CD14-positive monocyte (primary cell): ENCODE measurements at regions not wholly inside any gene's neighbourhood (a gene's known extent, or its start where the extent isn't known, plus 50 kb on each side); places are given as distances from the start of the nearest gene placed in this dataset.
A peak's percentile ranks its signal among the peaks of the same experiment; 100 is the strongest.

ENCODE experiments used
- DNase-seq, 3 donors: peaks; one replicate each; pipeline ENCODE4 v3.0.0-alpha.2; 2011 to 2022
- H2AFZ ChIP-seq: 2 replicates; pipeline ENCODE4 v1.6.0; 2012; ENCODE audit warnings: mild to moderate bottlenecking, low read depth, low read length, inconsistent platforms; ENCODE audit not compliant: insufficient read depth, poor library complexity, severe bottlenecking
- H3K27ac ChIP-seq, 2 donors: 1 replicate in 1 of 2; 2 replicates in 1 of 2; pipeline ENCODE4 v1.5.1; 2012 to 2013; ENCODE audit warnings: low read length in 2 of 2, control low read depth in 1 of 2, inconsistent platforms in 1 of 2, low read depth in 1 of 2, mild to moderate bottlenecking in 1 of 2
- H3K27me3 ChIP-seq, 2 donors: one replicate each; pipeline versions ENCODE4 v1.6.0 to v1.6.1; 2011 to 2013; ENCODE audit warnings: low read length in 2 of 2; ENCODE audit not compliant: control insufficient read depth in 2 of 2, insufficient read depth in 2 of 2
- H3K36me3 ChIP-seq, 2 donors: replicated peaks in 1 of 2; 1 replicate in 1 of 2; 2 replicates in 1 of 2; pipeline versions ENCODE4 v1.5.1 to v1.6.1; 2012 to 2013; ENCODE audit warnings: low read length in 2 of 2, control low read depth in 1 of 2, inconsistent platforms in 1 of 2, mild to moderate bottlenecking in 1 of 2; ENCODE audit not compliant: insufficient read depth in 2 of 2, control insufficient read depth in 1 of 2
- H3K4me1 ChIP-seq, 2 donors: 1 replicate in 1 of 2; 2 replicates in 1 of 2; pipeline versions ENCODE4 v1.5.1 to v1.6.1; 2012 to 2013; ENCODE audit warnings: low read length in 2 of 2, control low read depth in 1 of 2, inconsistent platforms in 1 of 2, mild to moderate bottlenecking in 1 of 2, moderate library complexity in 1 of 2; ENCODE audit not compliant: insufficient read depth in 2 of 2, control insufficient read depth in 1 of 2
- H3K4me2 ChIP-seq: replicated peaks from 2 replicates; pipeline ENCODE3; 2012; ENCODE audit warnings: low read length, moderate library complexity, mild to moderate bottlenecking; ENCODE audit not compliant: poor library complexity, severe bottlenecking; ENCODE audit errors: extremely low read depth
- H3K4me3 ChIP-seq, 3 experiments: fragments of 200-600 bp in 1 of 3; sonication (generic) in 1 of 3; replicated peaks in 1 of 3; 1 replicate in 2 of 3; 2 replicates in 1 of 3; pipeline ENCODE4 v1.5.1; 2011 to 2013; ENCODE audit warnings: low read length in 3 of 3, mild to moderate bottlenecking in 3 of 3, control low read depth in 2 of 3, low read depth in 2 of 3, inconsistent platforms in 1 of 3, moderate library complexity in 1 of 3
- H3K79me2 ChIP-seq: 2 replicates; pipeline ENCODE4 v1.6.0; 2012; ENCODE audit warnings: mild to moderate bottlenecking, control low read depth, inconsistent platforms, low read length, moderate library complexity; ENCODE audit not compliant: insufficient read depth
- H3K9ac ChIP-seq: 2 replicates; pipeline ENCODE4 v1.6.0; 2017; ENCODE audit warnings: low read length, mild to moderate bottlenecking; ENCODE audit not compliant: insufficient read depth, poor library complexity, severe bottlenecking
- H3K9me3 ChIP-seq, 2 donors: replicated peaks in 1 of 2; 1 replicate in 1 of 2; 2 replicates in 1 of 2; pipeline versions ENCODE4 v1.5.1 to v1.6.1; 2012 to 2013; ENCODE audit warnings: low read length in 2 of 2, control low read depth in 1 of 2; ENCODE audit not compliant: control insufficient read depth in 1 of 2, insufficient read depth in 1 of 2
- H4K20me1 ChIP-seq: 2 replicates; pipeline ENCODE4 v1.6.0; 2012; ENCODE audit warnings: mild to moderate bottlenecking, low read length, control low read depth, moderate library complexity; ENCODE audit not compliant: insufficient read depth
- H3K27ac Mint-ChIP-seq, 7 donors: one replicate each; pipeline ENCODE4 v1.8.0; 2020; ENCODE audit warnings: mild to moderate bottlenecking in 7 of 7, mixed read lengths in 7 of 7, moderate library complexity in 6 of 7, inconsistent platforms in 2 of 7
- H3K27me3 Mint-ChIP-seq, 3 donors: one replicate each; pipeline ENCODE4 v1.8.0; 2021 to 2022; ENCODE audit warnings: low read depth in 3 of 3, mild to moderate bottlenecking in 3 of 3, mixed read lengths in 3 of 3, moderate library complexity in 3 of 3, inconsistent platforms in 1 of 3
- H3K36me3 Mint-ChIP-seq, 2 donors: one replicate each; pipeline ENCODE4 v1.8.0; 2020; ENCODE audit warnings: mixed read lengths in 2 of 2, inconsistent platforms in 1 of 2, mild to moderate bottlenecking in 1 of 2
- H3K4me1 Mint-ChIP-seq: one replicate; pipeline ENCODE4 v1.8.0; 2020; ENCODE audit warnings: mild to moderate bottlenecking, mixed read lengths
- H3K4me3 Mint-ChIP-seq, 2 donors: one replicate each; pipeline ENCODE4 v1.8.0; 2020; ENCODE audit warnings: mild to moderate bottlenecking in 2 of 2, mixed read lengths in 2 of 2, moderate library complexity in 1 of 2
- H3K9me3 Mint-ChIP-seq, 7 donors: one replicate each; pipeline ENCODE4 v1.8.0; 2020 to 2022; ENCODE audit warnings: mixed read lengths in 7 of 7, mild to moderate bottlenecking in 6 of 7, moderate library complexity in 6 of 7, inconsistent platforms in 2 of 7
- WGBS: methylation state at CpG from one replicate; pipeline ENCODE4 v1.1.5; 2013; ENCODE audit warnings: missing lambda C conversion rate; ENCODE audit not compliant: insufficient coverage; 5-methylcytosine and 5-hydroxymethylcytosine counted together
- intact Hi-C, 2 donors: fragments of 100-400 bp; cut with micrococcal nuclease; formaldehyde crosslinking; loops; one replicate each; pipeline versions ENCODE4 v1.15.0 to v1.15.1; 2023
- TF ChIP-seq, protein P1 (sequence below): fragments of 200-600 bp; IDR thresholded peaks from one replicate; pipeline ENCODE4 v1.8.0; 2022; ENCODE audit warnings: antibody characterized with exemption, mild to moderate bottlenecking

- Mint-ChIP-seq H3K27ac (peak overlapping the region in 2 of 7 donors; percentile 2 to 8), H3K36me3 (no peaks in the 10 kb centered on the region), H3K27me3 (no peaks in the 10 kb centered on the region), H3K4me1 (peaks cover 8% of the 10 kb centered on the region), H3K9me3 (peaks cover 0 to 9% (median 3%) of the 10 kb centered on the region in 7 donors), H3K4me3 (peak overlapping the region in 1 of 2 donors; percentile 49)
- DNase-seq, result no peak
- H3K4me1 ChIP-seq, result peaks cover 0 to 3% of the 10 kb centered on the region in 2 donors
- H3K36me3 ChIP-seq, result no peaks in the 10 kb centered on the region
- TF ChIP-seq, protein P1, sequence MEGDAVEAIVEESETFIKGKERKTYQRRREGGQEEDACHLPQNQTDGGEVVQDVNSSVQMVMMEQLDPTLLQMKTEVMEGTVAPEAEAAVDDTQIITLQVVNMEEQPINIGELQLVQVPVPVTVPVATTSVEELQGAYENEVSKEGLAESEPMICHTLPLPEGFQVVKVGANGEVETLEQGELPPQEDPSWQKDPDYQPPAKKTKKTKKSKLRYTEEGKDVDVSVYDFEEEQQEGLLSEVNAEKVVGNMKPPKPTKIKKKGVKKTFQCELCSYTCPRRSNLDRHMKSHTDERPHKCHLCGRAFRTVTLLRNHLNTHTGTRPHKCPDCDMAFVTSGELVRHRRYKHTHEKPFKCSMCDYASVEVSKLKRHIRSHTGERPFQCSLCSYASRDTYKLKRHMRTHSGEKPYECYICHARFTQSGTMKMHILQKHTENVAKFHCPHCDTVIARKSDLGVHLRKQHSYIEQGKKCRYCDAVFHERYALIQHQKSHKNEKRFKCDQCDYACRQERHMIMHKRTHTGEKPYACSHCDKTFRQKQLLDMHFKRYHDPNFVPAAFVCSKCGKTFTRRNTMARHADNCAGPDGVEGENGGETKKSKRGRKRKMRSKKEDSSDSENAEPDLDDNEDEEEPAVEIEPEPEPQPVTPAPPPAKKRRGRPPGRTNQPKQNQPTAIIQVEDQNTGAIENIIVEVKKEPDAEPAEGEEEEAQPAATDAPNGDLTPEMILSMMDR, result no peak
- H3K27ac ChIP-seq, result no peak overlapping the region
- no peaks in the 10 kb centered on the region for H3K79me2 ChIP-seq
- H3K9ac ChIP-seq, result no peak overlapping the region
- no peak overlapping the region for H2AFZ ChIP-seq
- H3K27me3 ChIP-seq, result no peaks in the 10 kb centered on the region
- 34% methylated on average over 3 of the region's 6 CpGs for WGBS
- H3K4me2 ChIP-seq, result peak overlapping the region; percentile 22
- no peaks in the 10 kb centered on the region for H3K9me3 ChIP-seq
- intact Hi-C loops, result no loop called here
- no peaks in the 10 kb centered on the region for H4K20me1 ChIP-seq
- H3K4me3 ChIP-seq, result no peak overlapping the region
Measured at GRCh38 chr6:155955038-155955437, 499.4 kb upstream of the NOX3 start.

DNA sequence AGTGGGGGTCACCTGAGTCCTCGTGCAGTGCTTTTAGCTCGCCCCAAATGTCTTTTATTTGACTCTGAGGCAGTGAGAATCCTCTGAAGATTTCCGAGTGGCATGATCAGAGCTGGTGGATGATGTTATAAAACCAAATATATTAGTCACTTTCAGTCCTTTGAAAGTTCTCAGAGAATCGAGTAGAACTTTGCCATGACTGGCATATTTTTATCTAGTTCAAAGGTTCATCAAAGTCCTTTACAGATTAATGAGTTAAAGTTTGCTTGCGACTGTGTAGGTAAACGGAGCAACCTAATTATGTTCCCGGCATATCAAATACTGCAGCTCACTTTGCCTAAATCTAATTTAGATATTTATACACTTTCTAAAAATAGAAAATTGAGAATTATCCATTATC, 498.5 kb upstream of the NOX3 start:
- H3K27ac Mint-ChIP-seq, result no peak overlapping the region
- DNase-seq, result no peak
- Histone ChIP-seq H3K27me3 (no peaks in the 10 kb centered on the region), H3K4me1 (peaks cover 0 to 3% of the 10 kb centered on the region in 2 donors), H2AFZ (no peak overlapping the region), H3K79me2 (no peaks in the 10 kb centered on the region), H3K4me3 (no peak overlapping the region), H3K9ac (no peak overlapping the region), H3K27ac (no peak overlapping the region), H3K36me3 (no peaks in the 10 kb centered on the region), H3K9me3 (peaks cover 0 to under 1% of the 10 kb centered on the region in 2 donors), H4K20me1 (no peaks in the 10 kb centered on the region), H3K4me2 (no peak overlapping the region)
- H3K36me3 Mint-ChIP-seq, result no peaks in the 10 kb centered on the region
- H3K4me3 Mint-ChIP-seq, result no peak overlapping the region
- H3K9me3 Mint-ChIP-seq, result peaks cover 0 to 5% (median 1%) of the 10 kb centered on the region in 7 donors
- H3K4me1 Mint-ChIP-seq, result peaks cover 8% of the 10 kb centered on the region
- TF ChIP-seq, protein P1, result no peak
- H3K27me3 Mint-ChIP-seq, result no peaks in the 10 kb centered on the region
- no CpG with 5 or more reads among the region's 7 CpGs for WGBS
- intact Hi-C loops, result no loop called here
